Inferior parietal cortex (tissue), 1 donor: ENCODE measurements at regions not wholly inside any gene's neighbourhood (a gene's known extent, or its start where the extent isn't known, plus 50 kb on each side); places are given as distances from the start of the nearest gene placed in this dataset.

Experiments
- DNase-seq: peaks from one replicate; pipeline ENCODE4 v3.0.0-alpha.2; 2016; ENCODE audit errors: extremely low spot score

DNA sequence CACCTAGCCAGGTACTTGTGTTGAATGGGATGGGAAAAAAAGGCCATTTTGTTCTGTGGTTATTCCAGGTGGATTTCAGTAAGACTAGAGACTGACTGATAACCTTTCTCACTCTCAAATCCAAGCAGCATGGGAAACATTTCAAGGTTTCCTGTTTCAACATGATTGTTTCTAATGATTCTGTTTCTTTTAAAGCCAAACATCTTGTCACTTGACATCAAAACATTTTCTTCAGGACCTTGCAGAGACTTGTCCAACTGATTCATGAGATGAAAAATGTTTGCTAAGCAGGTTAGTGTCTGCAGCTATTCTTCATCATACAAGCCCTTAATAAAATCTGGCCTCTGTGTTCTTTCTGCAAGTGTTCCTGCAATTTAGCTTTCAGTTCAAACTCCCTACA is 456.5 kb upstream of the CWC22 start:
- DNase-seq: no peak

DNA sequence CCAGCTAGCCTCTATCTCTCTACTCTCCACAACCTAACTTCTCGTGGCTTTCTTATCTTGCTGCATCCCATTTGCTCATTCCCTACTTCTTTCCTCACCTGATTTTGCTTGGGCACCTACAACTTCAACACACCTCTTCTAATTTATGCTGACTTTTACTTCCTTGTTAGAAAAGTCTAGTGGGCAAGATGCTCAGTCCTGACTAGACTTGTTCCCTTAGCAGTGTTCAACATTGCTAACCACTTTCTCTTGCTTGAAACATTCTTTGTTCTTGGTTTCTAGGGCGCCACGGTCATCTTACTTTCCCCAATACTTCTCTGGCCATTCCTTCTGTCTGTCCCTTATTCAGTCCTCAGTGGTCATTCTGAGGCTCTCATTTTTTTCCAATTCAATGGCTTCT is 454.7 kb upstream of the CWC22 start:
- DNase-seq: no peak

DNA sequence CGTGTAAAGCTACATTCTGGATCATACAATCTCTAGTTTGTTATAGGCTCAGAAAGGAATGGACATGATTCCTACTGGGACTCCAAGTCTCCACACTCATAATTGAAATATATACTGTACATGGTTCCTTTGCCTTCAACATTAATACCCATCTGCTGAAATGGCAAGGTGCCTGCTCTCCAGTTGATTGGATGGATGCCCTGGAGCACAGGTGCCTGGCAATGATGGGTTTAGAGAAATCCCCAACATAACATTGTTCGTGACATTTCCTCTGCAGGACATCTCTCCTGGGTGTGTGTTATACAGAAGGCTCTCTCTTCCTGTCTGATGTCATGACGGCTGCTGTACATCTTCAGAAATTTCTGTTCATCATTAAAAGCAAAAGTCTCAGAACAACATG is 449.7 kb upstream of the CWC22 start:
- no peak for DNase-seq

DNA sequence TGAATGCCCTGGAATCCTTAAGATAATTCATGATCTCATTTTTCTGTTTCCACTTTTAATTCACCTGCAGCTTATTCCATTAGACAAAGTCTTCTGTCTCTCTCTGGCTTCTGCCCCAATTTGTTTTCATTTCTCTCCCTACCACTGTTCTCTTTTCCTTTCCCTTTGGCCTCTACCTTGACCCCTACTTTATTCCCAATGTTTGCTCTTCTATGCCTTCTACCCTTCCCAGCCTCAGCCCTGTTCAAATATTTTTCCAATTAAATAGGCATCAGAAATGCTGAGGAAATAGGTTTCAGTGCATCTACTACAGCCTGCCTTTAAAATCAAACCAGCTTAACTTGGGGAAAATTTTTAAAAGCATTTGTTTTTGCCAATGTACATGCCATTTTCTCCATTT is 443.7 kb upstream of the CWC22 start:
- DNase-seq: no peak

DNA sequence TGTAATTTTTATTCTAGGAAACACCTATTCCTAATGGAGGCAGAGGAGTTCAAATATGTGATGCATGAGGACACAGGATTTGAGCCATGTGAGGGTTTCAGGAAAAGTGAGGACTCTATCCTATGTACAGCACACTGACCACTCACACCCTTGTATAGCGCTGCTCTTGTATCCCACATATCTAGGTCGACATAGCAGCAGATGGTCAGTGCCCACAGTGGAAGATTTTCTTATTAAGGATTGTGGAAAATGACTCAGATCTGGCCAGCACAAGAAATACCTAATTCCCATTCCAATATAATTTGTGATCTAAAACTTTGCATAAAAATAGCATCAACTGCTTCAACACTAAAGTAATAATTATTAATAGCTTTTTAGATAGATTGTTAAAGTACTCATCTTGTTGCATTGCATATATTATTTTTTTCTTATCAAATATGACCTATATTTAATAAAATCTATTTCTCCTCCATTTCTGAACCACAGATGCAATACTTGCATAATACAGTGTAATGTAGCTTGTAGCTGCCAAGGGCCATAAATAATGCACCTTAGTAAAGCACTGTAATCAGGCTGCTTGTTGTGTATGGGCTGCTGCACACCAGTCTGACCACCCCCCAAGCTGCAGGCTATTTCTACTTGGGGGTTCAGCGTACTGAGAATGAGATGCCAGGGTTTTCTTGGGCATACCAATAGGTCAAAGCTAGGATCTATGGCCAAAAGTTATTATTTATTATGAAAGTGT is 442.2 kb upstream of the CWC22 start:
- DNase-seq: no peak

DNA sequence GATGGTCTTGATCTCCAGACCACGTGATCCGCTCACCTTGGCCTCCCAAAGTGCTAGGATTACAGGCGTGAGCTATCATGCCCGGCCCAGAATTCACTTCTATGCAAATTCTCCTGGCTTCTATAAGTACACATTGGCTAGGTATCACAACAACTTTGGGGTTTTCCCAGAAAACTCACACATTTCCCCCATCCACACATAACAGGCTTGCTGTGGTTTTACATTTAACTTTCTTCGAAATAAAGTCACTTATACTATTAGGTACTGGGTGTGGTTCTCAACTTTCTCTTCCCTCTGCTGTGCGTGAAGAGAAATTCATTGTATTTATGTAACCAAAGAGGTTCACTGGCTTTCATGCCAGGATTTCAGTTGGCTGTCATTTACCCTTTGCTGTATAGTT is 439.4 kb upstream of the CWC22 start:
- no peak for DNase-seq

DNA sequence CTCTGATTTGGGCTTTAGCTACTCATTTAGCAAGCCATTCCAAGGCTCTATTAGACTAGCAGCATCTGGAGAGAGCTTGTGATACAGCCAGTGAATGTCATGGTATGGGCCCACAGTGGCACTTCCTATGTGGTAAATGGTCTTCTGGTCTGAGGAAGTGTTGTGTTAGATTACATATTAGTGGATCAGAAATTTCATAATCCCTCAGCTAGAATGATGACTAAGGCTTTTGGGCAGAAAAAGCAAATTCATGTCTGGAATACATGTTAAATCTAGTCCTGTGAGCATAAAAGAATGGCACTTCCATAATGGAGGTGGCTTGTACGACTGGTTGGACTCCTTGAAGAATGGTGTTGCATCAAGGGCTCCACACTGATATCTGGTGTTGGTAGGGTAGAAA is 436.8 kb upstream of the CWC22 start:
- DNase-seq: no peak

DNA sequence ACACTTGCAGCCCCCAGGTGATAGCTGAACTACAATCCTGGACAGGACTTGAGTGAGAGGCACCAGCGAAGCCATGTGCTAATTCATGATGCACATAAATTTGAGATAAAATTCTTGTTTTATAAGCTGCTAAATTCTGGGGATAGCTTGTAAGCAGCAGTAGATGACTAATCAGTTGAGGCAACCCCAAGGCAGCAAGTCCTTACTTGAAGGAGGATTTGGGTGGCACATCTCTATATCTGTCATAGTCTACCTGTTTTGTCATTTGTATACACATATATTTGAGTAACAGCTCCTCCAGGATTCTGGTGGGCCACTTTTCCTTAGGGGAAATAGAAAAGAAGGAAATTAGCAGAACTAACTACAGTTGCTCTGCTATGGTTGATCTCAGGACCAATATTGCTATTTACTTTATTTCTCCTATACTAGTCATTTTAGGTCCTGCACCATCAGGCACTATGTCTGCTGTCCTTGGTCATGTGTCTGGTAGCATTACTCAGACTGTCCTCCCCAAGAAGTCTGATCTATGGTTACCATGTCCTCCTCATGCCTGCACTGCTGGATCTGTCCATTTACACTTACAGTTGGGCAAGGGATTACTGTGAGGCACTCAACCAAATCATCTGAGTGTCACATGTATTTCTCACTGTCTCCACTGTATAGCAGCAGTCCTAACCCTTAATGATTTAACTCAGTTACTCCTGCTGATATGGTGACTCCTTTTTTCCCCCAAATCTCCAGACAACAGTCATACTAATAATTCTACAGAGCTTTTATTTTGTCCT is 436.0 kb upstream of the CWC22 start:
- DNase-seq: no peak

DNA sequence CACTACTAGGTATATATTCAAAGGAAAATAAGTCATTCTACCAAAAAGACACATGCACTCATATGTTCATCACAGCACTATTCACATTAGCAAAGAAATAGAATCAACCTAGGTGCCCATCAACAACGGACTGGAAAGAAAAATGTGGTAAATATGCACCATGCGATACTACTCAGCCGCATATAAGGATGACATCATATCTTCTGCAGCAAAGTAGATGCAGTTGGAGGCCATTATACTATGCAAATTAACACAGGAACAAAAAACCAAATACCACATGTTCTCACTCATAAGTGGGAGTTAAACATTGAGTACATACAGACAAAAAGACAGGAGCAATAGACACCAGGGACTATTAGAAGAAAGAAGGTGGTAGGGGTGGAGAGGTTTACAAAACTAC is 412.1 kb upstream of the CWC22 start:
- DNase-seq: no peak

DNA sequence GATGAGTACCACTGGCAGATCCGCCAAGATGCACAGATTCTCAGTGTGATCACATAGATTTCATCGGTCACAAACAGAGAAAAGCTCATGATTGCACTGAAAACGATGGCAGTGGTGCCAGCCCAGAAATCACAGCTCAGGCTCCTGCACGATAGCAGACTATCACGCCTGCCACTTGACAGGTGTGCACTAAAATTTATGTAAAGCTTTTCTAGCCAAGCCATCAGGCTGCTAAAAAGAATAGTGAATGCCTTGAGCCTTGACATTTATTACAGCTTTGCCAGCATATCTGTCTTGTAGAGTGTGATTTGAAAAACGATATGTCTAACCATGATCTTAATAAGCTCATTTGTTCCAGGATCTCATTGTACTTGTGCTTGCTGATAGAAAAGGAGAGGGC is 409.5 kb upstream of the CWC22 start:
- DNase-seq: no peak

DNA sequence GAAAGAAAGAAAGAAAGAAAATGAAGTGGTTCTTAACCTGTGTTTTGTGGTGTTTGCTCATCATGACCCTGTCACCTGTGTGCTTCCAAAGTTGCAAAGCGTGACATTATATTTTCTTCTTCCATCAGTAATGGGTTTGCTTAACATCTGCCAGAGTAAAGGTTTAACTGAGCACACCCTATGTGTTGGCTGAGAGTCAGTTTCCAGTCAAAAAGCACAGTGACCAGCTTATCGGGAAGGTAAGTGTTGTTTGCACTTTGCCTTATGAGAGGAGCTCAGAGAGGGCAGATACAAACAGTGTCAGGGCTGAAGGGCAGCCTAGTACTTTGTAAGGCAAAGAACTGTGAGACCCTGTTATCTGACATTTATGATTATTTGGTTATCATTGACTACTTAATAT is 406.2 kb upstream of the CWC22 start:
- DNase-seq: no peak

DNA sequence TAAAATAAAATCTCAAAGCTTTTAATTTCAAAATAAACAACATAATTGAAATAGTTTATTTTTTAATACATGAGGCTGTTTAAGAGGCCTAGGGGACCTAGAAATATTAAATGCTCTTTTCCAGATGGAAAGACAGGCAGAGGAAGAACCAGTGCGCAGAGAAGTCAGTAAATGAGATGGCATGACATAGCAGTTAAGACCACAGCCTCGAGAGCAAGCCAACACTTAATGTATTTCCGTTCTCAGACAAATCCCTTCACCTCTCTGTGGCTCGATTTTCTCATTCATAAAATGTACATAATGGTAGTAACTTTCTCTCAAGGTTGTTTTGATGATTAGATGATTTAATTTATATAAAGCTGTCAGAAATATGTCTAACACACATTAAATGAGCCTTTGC is 405.1 kb upstream of the CWC22 start:
- DNase-seq: no peak

DNA sequence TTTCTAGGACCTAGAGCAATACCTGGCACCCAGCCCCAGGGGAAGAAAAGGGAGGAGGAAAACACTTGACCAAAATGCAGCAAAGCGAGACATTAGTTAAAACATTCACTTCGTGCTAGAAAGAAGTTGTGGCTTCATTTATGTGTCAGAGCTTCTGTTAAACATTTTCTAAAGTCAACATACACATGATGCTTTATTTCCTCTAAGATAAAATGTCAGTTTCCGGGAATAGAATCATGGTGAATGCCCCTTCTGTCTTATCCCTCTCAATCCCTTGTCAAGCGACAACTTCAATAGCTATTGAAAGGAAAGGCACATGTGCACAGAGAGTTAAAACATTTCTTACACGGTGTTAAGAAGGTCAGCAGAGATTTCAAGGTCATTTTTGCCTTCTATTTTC is 404.6 kb upstream of the CWC22 start:
- no peak for DNase-seq

DNA sequence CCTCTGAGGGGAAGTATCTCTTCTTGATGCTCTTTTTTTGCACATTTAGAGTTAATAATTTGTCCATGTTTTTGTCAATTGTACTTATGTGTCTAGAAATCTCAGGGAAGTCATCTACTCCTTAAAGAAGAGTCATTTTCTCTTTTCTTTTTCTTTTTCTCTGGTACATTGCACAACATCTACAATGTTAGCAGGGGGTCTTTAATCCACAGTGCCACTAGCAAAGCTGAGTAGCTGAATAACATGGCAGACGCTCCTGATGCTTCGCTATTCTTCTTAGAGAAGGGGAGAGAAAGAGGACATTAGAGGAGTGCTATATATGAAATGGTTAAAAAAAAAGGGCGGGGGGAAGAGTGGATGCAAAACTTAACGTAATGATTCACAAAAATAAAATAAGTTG is 399.6 kb upstream of the CWC22 start:
- no peak for DNase-seq

DNA sequence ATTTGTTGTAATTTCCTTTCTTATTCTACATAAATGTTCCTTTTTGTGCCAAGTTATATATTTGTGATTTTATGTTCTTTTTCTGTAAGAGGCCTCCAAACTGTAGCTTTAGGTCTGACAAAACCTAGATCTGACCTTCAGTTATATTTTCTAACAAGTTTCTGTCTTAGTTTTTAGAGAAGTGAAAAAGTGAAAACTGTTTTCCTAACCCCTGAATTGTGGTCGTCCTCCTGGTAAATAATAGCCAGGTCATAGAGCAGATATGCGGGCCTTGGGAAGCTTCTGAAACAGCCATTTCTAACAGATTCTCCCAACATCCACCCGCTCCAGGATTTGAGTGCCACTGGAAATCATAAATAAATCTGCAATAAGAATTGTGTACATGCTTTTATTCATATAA is 398.4 kb upstream of the CWC22 start:
- no peak for DNase-seq

DNA sequence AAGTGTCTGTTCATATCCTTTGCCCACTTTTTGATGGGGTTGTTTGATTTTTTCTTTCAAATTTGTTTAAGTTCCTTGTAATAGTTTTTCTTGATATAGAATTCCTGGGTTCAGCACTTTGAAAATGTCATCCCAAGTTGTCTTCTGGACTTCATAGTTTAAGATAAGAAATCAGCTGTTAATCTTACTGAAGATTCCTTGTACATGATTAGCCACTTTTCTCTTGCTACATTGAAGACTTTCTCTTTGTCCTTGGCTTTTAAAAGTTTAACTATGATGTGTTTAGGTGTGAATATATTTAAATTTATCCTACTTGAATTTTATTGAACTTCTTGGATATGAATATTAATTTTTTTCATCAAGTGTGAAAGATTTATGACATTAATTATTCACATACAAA is 387.2 kb upstream of the CWC22 start:
- DNase-seq: no peak

DNA sequence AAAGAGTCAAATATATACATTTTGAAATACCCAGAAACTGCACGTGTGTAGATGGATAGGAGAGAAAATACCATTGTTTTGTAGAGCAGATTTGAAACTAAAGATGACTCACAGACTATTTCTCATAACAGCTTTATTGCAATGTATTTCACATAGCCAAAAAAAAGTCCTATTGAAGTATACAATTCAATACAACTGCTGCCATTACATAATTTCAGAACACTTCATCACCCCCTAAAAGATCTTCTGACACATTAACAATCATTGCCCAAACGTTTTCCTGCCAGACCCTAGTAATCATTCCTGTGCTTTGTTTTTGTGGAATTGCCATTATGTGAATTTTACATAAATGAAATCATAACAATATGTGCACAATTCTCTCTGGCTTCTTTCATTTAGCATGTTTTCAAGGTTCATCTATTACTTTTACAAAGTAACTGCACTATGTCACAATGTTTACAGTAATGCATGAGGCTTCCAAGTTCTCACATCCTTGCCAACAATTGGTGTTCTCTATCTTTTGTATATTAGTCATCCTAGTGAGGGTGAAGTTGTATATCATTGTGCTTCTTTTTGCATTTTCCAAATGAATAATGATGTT is 378.6 kb upstream of the CWC22 start:
- DNase-seq: no peak

DNA sequence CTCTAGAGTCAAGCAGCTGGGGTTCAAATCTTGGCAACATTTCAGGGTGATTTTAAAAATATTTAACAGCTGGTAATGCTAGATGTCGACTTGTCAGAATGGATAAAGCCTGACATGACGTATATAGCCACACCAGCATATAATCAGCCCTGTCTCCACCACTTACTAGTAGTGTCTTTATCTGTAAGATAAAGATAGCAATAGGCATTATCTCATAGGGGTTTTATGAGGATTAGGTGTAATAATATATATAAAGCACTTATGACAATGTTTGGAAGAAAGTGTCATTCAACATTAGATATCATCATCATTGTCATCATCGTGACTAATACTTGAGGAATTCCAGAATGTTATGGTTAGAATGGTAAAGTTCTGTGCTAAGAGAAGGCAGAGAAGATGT is 369.0 kb upstream of the CWC22 start:
- DNase-seq: no peak

DNA sequence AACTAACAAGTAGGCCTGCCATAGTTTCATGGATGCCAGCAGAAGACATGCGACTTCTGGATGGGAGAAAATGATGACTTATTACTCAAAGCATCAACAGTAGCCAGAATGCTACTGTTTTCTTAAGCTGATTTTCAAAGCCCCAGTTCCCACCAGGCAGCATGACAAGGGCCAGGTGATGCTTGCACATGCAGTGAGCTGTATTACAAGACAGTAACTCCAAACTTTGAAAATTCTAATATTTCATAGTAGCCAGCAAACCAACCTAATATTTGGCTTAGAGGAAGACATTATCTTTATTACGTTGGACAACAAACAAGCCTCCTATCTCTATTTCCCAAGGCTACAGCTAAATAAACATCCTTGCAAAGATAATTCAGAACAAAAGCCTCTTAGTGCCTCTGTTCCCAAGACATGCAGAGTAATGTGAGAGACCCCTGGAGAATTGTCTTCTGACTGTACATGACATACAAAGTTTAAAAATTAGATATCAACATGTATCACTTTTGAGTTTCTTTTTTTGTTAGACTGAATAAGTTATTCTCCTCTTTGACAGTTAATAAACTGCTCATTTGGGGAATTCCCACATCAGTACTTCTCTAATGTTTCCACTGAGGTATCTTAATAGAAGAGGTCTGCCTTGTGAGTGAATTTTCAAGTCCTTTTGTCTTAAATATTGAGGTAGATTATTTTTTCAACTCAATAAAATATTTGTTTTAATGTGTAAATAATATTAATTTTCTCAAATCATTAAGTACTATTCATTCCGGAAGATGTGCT is 367.6 kb upstream of the CWC22 start:
- no peak for DNase-seq

DNA sequence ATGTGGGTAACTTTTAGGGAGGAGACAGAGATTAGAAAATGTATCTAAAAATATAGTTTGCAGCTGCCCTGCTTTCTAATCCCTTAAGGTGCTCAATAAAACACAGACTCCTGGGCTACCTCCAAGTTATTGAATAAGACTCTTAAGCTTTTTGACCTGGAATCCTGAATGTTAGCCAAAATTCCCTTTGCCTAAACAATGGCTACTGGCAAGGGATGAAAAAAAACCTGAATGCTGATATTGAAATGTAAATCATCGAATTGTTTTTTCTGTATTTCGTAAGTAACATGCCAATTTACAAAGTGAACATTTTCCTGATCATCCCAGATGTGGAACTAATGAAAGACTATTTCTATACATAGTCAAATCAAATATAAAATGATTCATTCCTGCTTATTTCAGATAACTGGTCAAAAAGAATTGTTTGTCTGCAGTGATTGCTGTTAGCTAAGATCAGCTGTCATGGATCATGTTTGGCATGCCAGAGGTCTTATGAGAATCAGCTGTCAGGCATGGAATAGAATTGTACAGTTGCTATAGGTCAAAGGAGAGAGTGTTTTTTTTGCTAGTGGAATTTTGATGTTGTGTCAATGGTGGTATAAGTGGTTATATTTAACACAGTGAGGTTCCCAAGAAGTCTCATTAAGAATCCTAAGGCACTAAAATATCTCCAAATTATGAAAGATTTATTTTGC is 363.6 kb upstream of the CWC22 start:
- no peak for DNase-seq

DNA sequence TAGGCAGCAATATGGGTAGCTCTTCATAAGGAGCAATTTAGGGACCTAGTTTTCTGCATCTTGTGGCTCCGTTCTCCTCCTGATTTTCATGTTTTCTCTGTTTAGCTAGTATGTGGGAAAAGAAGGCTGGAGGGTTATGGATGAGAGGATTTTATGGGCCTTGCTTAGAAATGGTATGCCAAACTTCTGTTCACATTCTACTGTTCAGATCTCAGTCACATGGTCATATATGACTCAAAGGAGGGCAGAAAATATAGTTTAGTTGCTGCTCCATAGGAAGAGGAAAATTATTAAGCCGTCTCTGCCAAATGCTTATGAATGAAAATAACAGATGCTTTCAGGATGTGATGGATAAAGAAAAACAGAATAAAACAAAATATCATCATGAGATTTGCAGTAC is 361.8 kb upstream of the CWC22 start:
- DNase-seq: no peak

DNA sequence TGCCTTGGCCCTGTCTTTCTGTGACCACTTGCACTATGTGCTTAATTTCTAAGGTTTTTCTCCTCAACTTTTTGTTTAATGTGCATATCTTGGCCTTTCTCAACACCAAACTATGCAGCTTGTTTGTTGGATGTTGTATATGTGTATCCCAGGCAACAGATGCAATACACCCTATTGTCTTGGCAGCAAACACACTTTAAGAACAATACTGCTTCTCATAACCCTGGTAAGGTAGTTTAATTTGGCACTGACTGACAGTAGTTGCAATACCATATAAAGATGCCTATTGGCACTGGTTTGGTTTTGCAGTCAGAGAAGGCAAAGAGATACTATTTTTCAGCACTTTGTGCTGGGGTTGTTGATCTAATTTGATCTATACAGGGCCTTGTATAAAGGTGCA is 360.7 kb upstream of the CWC22 start:
- DNase-seq: no peak
